K562 (cell line): ENCODE measurements at regions not wholly inside any gene's neighbourhood (a gene's known extent, or its start where the extent isn't known, plus 50 kb on each side); places are given as distances from the start of the nearest gene placed in this dataset.
A peak's percentile ranks its signal among the peaks of the same experiment; 100 is the strongest.

Experiments used
- ATAC-seq: fragments of 200-7000 bp; cut with Tn5 transposase; 3 replicates; pipeline ENCODE4 v1.9.1; 2020; ENCODE audit warnings: moderate library complexity
- BruUV-seq: library from RNA; stranded (reverse); fragments of 400-500 nt; replicated peaks from 2 replicates; lab custom pipeline; 2021; lab: Mats Ljungman, UMichigan
- CTCF ChIA-PET: fragments of 300-600 bp; formaldehyde crosslinking; extraction: SDS; loops from one replicate; lab custom pipeline; 2021; ENCODE audit warnings: low intra/inter-chr PET ratio; lab: Yijun Ruan, JAX
- POLR2A ChIA-PET: fragments of 300-600, 350-650 bp; sonication (Branson Sonifier 250); formaldehyde crosslinking; extraction: SDS; loops from one replicate; lab custom pipeline; 2021; ENCODE audit warnings: antibody characterized with exemption, inconsistent platforms; lab: Yijun Ruan, JAX
- DNase-seq, 4 experiments: peaks; one replicate each; pipeline versions ENCODE4 v3.0.0 to v3.0.0-alpha.2; 2011 to 2018; ENCODE audit warnings: low spot score in 3 of 4, mixed read lengths in 3 of 4; ENCODE audit errors: extremely low read depth in 1 of 4
- FAIRE-seq: peaks from 2 replicates; lab custom pipeline; 2011; peaks lifted over from hg19 to GRCh38; lab: Jason Lieb, UNC
- H2AFZ ChIP-seq: 2 replicates; pipeline ENCODE4 v1.6.0; 2011; ENCODE audit warnings: low read depth, low read length, control low read depth, inconsistent platforms
- H3K27ac ChIP-seq: fragments of 200-600 bp; 3 replicates; pipeline ENCODE4 v1.8.0; 2011; ENCODE audit warnings: low read depth, mild to moderate bottlenecking, control low read depth, inconsistent platforms, low read length, moderate library complexity, mixed read lengths; ENCODE audit errors: extremely low read depth
- H3K27me3 ChIP-seq, 2 experiments: fragments of 300-600 bp in 1 of 2; 2 replicates in 1 of 2; 3 replicates in 1 of 2; pipeline versions ENCODE4 v1.6.0 to v1.8.0; 2011; ENCODE audit warnings: inconsistent platforms in 2 of 2, low read length in 2 of 2, mild to moderate bottlenecking in 1 of 2, mixed read lengths in 1 of 2, moderate library complexity in 1 of 2; ENCODE audit not compliant: control insufficient read depth in 2 of 2, insufficient read depth in 2 of 2
- H3K36me3 ChIP-seq: fragments of 300-600 bp; 3 replicates; pipeline ENCODE4 v1.8.0; 2011; ENCODE audit warnings: mild to moderate bottlenecking, low read length, inconsistent platforms; ENCODE audit not compliant: control insufficient read depth, insufficient read depth
- H3K4me1 ChIP-seq, 2 experiments: fragments of 200-600 bp in 1 of 2; replicated peaks in 1 of 2; 2 replicates in 1 of 2; 3 replicates in 1 of 2; pipeline versions ENCODE4 v1.5.1 to v1.8.0; 2011; ENCODE audit warnings: inconsistent platforms in 2 of 2, low read length in 2 of 2, mild to moderate bottlenecking in 1 of 2, mixed read lengths in 1 of 2, moderate library complexity in 1 of 2; ENCODE audit not compliant: control insufficient read depth in 2 of 2, insufficient read depth in 2 of 2
- H3K4me2 ChIP-seq: 2 replicates; pipeline ENCODE4 v1.6.1; 2011; ENCODE audit warnings: low read length, control low read depth, inconsistent platforms, mixed read lengths; ENCODE audit not compliant: insufficient read depth
- H3K4me3 ChIP-seq: fragments of 200-600 bp; sonication (generic), shearing (Covaris generic); 2 replicates; pipeline ENCODE4 v1.5.1; 2016; ENCODE audit warnings: control low read depth, inconsistent platforms
- H3K79me2 ChIP-seq: fragments of 200-600 bp; 3 replicates; pipeline ENCODE4 v1.8.0; 2011; ENCODE audit warnings: low read length, inconsistent platforms; ENCODE audit not compliant: control insufficient read depth, insufficient read depth
- H3K9ac ChIP-seq, 2 experiments: 2 replicates each; pipeline versions ENCODE4 v1.6.0 to v1.6.1; 2011; ENCODE audit warnings: low read depth in 2 of 2, low read length in 2 of 2, control low read depth in 1 of 2, inconsistent platforms in 1 of 2, mild to moderate bottlenecking in 1 of 2, mixed read lengths in 1 of 2; ENCODE audit not compliant: insufficient read depth in 1 of 2
- H3K9me1 ChIP-seq: one replicate; pipeline ENCODE4 v1.6.0; 2011; ENCODE audit warnings: inconsistent platforms, mild to moderate bottlenecking, low read length, moderate library complexity; ENCODE audit not compliant: control insufficient read depth, insufficient read depth
- H3K9me3 ChIP-seq: replicated peaks from 2 replicates; pipeline ENCODE4 v1.5.1; 2011; ENCODE audit warnings: low read depth, low read length, inconsistent platforms; ENCODE audit not compliant: control insufficient read depth, insufficient read depth
- H4K20me1 ChIP-seq: replicated peaks from 2 replicates; pipeline ENCODE4 v1.6.1; 2011; ENCODE audit warnings: low read length, inconsistent platforms, mixed read lengths; ENCODE audit not compliant: control insufficient read depth, insufficient read depth
- TEAD1 ChIP-seq, 2 experiments: fragments of 450-650 bp in 1 of 2; sonication (generic) in 1 of 2; formaldehyde crosslinking; IDR thresholded peaks; 2 replicates each; pipeline versions ENCODE4 v1.4.0 to v1.8.0; 2020 to 2022; ENCODE audit warnings: mild to moderate bottlenecking in 2 of 2, missing genetic modification reagents in 1 of 2
- ZNF717 ChIP-seq: fragments of 250-450 bp; sonication (Bioruptor Pico); IDR thresholded peaks from 2 replicates; pipeline ENCODE4 v1.5.0; 2021
- ZNF764 ChIP-seq: fragments of 250-450 bp; sonication (Bioruptor Pico); IDR thresholded peaks from 2 replicates; pipeline ENCODE4 v1.4.0; 2020; ENCODE audit warnings: low read depth, mild to moderate bottlenecking, moderate library complexity
- in situ Hi-C: fragments of 300-500 bp; cut with MboI; formaldehyde crosslinking; loops from 4 replicates; pipeline ENCODE4 v1.15.0; 2018; ENCODE audit warnings: inconsistent platforms, mixed read lengths
- intact Hi-C: fragments of 100-400 bp; cut with micrococcal nuclease; formaldehyde crosslinking; loops from 2 replicates; pipeline ENCODE4 v1.14.2; 2022
- TF ChIP-seq, protein P1 (sequence below), 2 experiments: fragments of 450-650 bp; formaldehyde crosslinking in 1 of 2; IDR thresholded peaks; 2 replicates each; pipeline versions ENCODE4 v1.4.0 to v1.6.1; 2014 to 2020; ENCODE audit warnings: mild to moderate bottlenecking in 2 of 2, borderline replicate concordance in 1 of 2, low read depth in 1 of 2
- TF ChIP-seq, protein P2 (sequence below): sonication (generic); formaldehyde crosslinking; IDR thresholded peaks from 2 replicates; pipeline ENCODE4 v1.8.0; 2023; ENCODE audit warnings: missing genetic modification reagents, mild to moderate bottlenecking, borderline replicate concordance
- TF ChIP-seq, protein P3 (sequence below): sonication (generic); IDR thresholded peaks from 2 replicates; pipeline ENCODE4 v1.6.1; 2016

DNA sequence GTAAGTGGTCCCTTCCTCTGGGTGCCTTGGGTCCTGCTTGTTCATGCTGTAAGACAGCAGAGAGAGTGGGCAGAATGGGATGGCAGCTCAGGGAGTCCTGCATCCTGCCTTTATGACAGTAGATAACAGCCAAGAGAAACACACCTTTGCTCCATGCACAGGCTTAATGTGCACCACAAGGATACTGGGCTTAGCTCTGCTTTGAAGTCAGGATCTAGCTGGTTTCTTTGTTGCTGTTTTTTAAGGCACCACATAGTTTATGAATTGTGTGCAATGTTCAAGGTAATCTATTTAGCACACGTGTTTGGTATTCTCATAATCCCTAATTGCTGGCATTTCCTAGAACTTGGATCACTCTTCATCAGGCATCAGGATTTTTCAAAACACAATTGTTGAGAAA, 239.5 kb upstream of the DCN start (continued):
- TF ChIP-seq, protein P1, sequence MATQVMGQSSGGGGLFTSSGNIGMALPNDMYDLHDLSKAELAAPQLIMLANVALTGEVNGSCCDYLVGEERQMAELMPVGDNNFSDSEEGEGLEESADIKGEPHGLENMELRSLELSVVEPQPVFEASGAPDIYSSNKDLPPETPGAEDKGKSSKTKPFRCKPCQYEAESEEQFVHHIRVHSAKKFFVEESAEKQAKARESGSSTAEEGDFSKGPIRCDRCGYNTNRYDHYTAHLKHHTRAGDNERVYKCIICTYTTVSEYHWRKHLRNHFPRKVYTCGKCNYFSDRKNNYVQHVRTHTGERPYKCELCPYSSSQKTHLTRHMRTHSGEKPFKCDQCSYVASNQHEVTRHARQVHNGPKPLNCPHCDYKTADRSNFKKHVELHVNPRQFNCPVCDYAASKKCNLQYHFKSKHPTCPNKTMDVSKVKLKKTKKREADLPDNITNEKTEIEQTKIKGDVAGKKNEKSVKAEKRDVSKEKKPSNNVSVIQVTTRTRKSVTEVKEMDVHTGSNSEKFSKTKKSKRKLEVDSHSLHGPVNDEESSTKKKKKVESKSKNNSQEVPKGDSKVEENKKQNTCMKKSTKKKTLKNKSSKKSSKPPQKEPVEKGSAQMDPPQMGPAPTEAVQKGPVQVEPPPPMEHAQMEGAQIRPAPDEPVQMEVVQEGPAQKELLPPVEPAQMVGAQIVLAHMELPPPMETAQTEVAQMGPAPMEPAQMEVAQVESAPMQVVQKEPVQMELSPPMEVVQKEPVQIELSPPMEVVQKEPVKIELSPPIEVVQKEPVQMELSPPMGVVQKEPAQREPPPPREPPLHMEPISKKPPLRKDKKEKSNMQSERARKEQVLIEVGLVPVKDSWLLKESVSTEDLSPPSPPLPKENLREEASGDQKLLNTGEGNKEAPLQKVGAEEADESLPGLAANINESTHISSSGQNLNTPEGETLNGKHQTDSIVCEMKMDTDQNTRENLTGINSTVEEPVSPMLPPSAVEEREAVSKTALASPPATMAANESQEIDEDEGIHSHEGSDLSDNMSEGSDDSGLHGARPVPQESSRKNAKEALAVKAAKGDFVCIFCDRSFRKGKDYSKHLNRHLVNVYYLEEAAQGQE (IDR thresholded peaks at IDR 0.05; ENCODE audit: borderline replicate concordance), result 0 out of 2 replicates have a peak, but pooled peaks have one; percentile 7
- TF ChIP-seq, protein P1 (CRISPR knock-in tag; IDR thresholded peaks at IDR 0.05; ENCODE audit: low read depth), result no peak

DNA sequence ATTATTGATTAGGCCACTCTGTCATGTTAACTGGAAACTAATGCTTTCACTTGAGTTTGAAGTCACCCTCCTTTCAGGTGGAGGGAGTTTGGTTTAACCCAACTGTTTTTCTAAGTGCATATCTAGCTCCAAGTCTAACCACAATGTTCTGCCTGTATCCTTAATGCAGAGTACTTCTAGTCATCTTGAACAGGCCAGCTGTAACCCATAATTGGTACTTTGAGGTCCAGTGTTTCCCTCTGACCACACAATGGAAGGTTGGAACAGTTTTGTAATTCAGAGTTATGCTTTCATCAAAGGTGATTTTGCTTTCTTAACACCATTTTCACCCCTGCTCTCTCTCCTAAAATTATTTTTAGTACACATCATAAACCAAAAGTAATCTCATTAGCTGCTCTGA, 237.2 kb upstream of the DCN start:
- no TSS peak for BruUV-seq
- Histone ChIP-seq H3K9me1 (no peaks in the 10 kb centered on the region), H3K4me3 (no peak overlapping the region), H3K27me3 (no peaks in the 10 kb centered on the region), H3K4me1 (peaks cover 0 to 4% of the 10 kb centered on the region in 2 experiments; a peak in 1 of 5 replicates), H3K9me3 (no peaks in the 10 kb centered on the region), H3K9ac (no peak overlapping the region), H3K4me2 (no peak overlapping the region), H3K36me3 (no peaks in the 10 kb centered on the region), H4K20me1 (no peaks in the 10 kb centered on the region), H3K79me2 (no peaks in the 10 kb centered on the region), H2AFZ (no peak overlapping the region), H3K27ac (no peak overlapping the region)
- ChIA-PET POLR2A (no interaction called here), CTCF (no interaction called here)
- FAIRE-seq, result no peak
- no peak for ATAC-seq
- in situ Hi-C loops, result no loop called here
- intact Hi-C loops, result no loop called here
- no peak for DNase-seq
- TF ChIP-seq ZNF764 (CRISPR knock-in tag) (no peak), ZNF717 (CRISPR knock-in tag) (no peak), TEAD1 (CRISPR knock-in tag; IDR thresholded peaks at IDR 0.05) (no peak)
- TF ChIP-seq, protein P2, sequence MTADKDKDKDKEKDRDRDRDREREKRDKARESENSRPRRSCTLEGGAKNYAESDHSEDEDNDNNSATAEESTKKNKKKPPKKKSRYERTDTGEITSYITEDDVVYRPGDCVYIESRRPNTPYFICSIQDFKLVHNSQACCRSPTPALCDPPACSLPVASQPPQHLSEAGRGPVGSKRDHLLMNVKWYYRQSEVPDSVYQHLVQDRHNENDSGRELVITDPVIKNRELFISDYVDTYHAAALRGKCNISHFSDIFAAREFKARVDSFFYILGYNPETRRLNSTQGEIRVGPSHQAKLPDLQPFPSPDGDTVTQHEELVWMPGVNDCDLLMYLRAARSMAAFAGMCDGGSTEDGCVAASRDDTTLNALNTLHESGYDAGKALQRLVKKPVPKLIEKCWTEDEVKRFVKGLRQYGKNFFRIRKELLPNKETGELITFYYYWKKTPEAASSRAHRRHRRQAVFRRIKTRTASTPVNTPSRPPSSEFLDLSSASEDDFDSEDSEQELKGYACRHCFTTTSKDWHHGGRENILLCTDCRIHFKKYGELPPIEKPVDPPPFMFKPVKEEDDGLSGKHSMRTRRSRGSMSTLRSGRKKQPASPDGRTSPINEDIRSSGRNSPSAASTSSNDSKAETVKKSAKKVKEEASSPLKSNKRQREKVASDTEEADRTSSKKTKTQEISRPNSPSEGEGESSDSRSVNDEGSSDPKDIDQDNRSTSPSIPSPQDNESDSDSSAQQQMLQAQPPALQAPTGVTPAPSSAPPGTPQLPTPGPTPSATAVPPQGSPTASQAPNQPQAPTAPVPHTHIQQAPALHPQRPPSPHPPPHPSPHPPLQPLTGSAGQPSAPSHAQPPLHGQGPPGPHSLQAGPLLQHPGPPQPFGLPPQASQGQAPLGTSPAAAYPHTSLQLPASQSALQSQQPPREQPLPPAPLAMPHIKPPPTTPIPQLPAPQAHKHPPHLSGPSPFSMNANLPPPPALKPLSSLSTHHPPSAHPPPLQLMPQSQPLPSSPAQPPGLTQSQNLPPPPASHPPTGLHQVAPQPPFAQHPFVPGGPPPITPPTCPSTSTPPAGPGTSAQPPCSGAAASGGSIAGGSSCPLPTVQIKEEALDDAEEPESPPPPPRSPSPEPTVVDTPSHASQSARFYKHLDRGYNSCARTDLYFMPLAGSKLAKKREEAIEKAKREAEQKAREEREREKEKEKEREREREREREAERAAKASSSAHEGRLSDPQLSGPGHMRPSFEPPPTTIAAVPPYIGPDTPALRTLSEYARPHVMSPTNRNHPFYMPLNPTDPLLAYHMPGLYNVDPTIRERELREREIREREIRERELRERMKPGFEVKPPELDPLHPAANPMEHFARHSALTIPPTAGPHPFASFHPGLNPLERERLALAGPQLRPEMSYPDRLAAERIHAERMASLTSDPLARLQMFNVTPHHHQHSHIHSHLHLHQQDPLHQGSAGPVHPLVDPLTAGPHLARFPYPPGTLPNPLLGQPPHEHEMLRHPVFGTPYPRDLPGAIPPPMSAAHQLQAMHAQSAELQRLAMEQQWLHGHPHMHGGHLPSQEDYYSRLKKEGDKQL (CRISPR knock-in tag), result no peak
- TF ChIP-seq, protein P3, sequence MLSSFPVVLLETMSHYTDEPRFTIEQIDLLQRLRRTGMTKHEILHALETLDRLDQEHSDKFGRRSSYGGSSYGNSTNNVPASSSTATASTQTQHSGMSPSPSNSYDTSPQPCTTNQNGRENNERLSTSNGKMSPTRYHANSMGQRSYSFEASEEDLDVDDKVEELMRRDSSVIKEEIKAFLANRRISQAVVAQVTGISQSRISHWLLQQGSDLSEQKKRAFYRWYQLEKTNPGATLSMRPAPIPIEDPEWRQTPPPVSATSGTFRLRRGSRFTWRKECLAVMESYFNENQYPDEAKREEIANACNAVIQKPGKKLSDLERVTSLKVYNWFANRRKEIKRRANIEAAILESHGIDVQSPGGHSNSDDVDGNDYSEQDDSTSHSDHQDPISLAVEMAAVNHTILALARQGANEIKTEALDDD, result no peak
